Activated naive CD8-positive, alpha-beta T cell (primary cell): ENCODE measurements at regions not wholly inside any gene's neighbourhood (a gene's known extent, or its start where the extent isn't known, plus 50 kb on each side); places are given as distances from the start of the nearest gene placed in this dataset.
A peak's percentile ranks its signal among the peaks of the same experiment; 100 is the strongest.
"Not testable (repeated sequence)": the region's sequence is repeated elsewhere in the genome, so short reads cannot be mapped to it uniquely, and the experiment has no call there.

ENCODE experiments used
- H3K27ac Mint-ChIP-seq: one replicate; pipeline ENCODE4 v1.8.0; 2021; ENCODE audit warnings: mixed read lengths
- H3K27me3 Mint-ChIP-seq: one replicate; pipeline ENCODE4 v1.8.0; 2021; ENCODE audit warnings: mixed read lengths
- H3K36me3 Mint-ChIP-seq: one replicate; pipeline ENCODE4 v1.8.0; 2021; ENCODE audit warnings: mixed read lengths
- H3K4me1 Mint-ChIP-seq: one replicate; pipeline ENCODE4 v1.8.0; 2021; ENCODE audit warnings: low read depth, mixed read lengths
- H3K4me3 Mint-ChIP-seq: one replicate; pipeline ENCODE4 v1.8.0; 2021; ENCODE audit warnings: mild to moderate bottlenecking, mixed read lengths
- H3K9me3 Mint-ChIP-seq: one replicate; pipeline ENCODE4 v1.8.0; 2021; ENCODE audit warnings: low read depth, mixed read lengths

DNA sequence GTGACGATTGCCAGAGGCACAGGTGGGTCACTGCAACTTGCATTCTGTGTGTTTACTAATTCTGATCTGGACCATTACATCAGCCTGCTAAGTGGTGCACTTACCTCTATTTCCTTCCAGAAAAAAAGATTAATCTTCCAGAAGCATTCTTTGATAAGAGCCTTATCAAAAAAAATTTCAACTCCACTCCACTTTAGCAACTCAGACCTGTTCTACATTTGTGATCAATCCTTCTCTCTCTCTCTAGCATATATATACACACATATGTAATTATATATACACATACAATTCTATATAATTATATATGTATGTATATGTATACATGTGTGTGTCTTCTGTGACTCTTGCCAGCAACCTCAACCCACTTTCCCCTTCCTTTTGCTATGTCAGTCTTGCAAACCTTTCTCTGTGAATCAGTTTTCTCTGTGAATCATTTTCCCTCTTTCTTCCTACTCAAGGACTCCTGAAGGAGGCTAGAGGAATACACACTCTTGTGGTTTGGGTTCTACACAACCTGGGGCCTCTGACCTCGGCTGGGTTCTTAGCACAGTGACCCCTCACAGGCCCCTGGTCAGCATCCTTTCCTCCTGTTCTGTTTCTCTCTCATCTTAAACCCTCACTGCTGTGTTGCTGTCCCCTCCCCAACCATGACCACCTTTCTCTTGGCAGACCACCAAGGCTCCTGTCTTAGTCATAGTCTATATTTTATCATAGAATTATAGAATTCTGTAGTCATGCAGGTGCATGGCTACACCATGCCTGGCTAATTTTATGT lies 130.4 kb upstream of the PELI1 start:
- Mint-ChIP-seq H3K27ac (peak overlapping the region; percentile 69), H3K4me3 (no peak overlapping the region), H3K36me3 (peaks cover 5% of the 10 kb centered on the region), H3K9me3 (peaks cover 5% of the 10 kb centered on the region), H3K4me1 (peaks cover 29% of the 10 kb centered on the region), H3K27me3 (no peaks in the 10 kb centered on the region)

DNA sequence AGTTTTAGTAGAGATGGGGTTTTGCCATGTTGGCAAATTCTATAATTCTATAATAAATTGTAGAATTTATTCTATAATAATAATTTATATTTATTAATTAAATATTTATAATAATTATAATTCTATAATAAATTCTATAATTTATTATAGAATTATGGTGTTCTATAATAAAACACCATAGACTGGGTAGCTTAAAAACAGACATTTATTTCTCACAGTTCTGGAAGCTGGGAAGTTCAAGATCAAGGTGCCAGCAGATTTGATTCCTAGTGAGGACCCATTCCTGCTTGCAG lies 130.9 kb upstream of the PELI1 start:
- peaks cover 5% of the 10 kb centered on the region for H3K36me3 Mint-ChIP-seq
- no peaks in the 10 kb centered on the region for H3K27me3 Mint-ChIP-seq
- H3K27ac Mint-ChIP-seq = no peak overlapping the region
- peaks cover 5% of the 10 kb centered on the region for H3K9me3 Mint-ChIP-seq
- H3K4me1 Mint-ChIP-seq = peaks cover 29% of the 10 kb centered on the region
- H3K4me3 Mint-ChIP-seq = no peak overlapping the region

DNA sequence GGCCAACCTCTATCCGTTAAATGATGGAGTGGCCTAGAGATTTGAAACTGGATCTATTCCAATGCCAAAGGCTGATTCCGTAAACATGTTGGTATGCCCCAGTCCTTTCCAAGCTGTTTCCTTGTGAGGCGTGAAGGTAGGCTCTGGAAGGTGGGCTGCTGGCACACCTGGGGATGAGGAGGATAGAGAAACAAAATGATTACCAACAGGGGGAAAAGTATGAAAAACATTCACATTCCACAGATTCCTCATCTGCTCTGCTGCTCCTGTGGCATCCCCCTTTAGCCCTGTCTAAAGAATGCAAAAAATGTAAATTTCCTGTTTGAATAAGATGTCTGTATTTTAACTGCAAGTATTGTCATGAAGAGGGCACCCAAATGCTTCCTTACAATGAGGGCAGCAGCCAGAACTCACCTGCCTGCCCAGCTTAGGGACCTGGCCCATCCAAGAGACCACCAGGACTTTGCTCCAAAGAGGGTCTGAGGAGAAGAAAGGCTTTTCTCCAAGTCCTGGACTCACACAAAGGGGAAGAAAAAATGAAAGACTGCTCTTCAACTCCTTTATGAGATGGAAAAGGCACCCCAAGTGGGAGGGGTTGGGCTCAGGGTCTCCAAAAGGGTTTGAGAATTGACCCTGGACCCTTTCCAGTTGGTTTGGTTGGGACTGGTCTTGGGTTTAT lies 132.3 kb upstream of the PELI1 start:
- Mint-ChIP-seq H3K4me3 (no peak overlapping the region), H3K27ac (no peak overlapping the region), H3K4me1 (peaks cover 29% of the 10 kb centered on the region), H3K27me3 (no peaks in the 10 kb centered on the region), H3K9me3 (no peaks in the 10 kb centered on the region), H3K36me3 (peaks cover 3% of the 10 kb centered on the region)

GRCh38 chr2:64277101-64277849 lies 133.1 kb upstream of the PELI1 start:
- Mint-ChIP-seq H3K27ac (no peak overlapping the region), H3K27me3 (no peaks in the 10 kb centered on the region), H3K36me3 (peaks cover 3% of the 10 kb centered on the region), H3K9me3 (no peaks in the 10 kb centered on the region), H3K4me3 (no peak overlapping the region), H3K4me1 (peaks cover 29% of the 10 kb centered on the region)

- not testable (repeated sequence) for H3K4me1 Mint-ChIP-seq, H3K4me3 Mint-ChIP-seq, H3K27ac Mint-ChIP-seq, H3K36me3 Mint-ChIP-seq, H3K27me3 Mint-ChIP-seq, H3K9me3 Mint-ChIP-seq
These were observed 136.6 kb upstream of the PELI1 start for GRCh38 chr2:64280812-64281211.

DNA sequence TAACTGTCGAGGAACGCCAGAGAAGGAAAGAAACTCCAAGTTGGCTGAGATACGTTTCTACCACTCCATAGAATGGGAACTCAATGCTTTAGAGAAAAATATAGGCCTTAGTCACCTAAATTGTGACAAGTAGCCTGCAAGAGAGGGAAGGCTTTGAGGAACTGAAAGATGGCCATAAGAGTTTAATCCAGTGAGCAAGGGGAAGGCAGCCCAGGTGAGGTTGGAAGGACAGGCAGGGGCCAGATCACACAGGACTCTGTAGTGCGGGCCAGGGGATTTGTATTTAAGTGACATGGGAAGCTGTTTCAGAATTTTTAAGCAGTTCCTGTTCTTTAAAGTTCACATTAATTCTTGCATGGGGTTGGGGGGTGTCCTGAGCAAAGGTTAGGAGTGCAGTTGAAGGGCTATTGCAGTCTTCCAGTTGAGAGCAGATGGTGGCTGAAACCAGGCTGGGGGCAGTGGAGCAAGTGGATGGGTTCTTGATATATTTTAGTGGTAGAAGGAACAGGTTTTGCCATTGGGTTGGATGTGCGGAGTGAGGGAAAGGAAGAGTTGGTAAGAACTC lies 138.9 kb upstream of the PELI1 start:
- Mint-ChIP-seq H3K27me3 (no peaks in the 10 kb centered on the region), H3K4me3 (no peak overlapping the region), H3K36me3 (peaks cover 3% of the 10 kb centered on the region), H3K4me1 (no peaks in the 10 kb centered on the region), H3K9me3 (no peaks in the 10 kb centered on the region), H3K27ac (no peak overlapping the region)

DNA sequence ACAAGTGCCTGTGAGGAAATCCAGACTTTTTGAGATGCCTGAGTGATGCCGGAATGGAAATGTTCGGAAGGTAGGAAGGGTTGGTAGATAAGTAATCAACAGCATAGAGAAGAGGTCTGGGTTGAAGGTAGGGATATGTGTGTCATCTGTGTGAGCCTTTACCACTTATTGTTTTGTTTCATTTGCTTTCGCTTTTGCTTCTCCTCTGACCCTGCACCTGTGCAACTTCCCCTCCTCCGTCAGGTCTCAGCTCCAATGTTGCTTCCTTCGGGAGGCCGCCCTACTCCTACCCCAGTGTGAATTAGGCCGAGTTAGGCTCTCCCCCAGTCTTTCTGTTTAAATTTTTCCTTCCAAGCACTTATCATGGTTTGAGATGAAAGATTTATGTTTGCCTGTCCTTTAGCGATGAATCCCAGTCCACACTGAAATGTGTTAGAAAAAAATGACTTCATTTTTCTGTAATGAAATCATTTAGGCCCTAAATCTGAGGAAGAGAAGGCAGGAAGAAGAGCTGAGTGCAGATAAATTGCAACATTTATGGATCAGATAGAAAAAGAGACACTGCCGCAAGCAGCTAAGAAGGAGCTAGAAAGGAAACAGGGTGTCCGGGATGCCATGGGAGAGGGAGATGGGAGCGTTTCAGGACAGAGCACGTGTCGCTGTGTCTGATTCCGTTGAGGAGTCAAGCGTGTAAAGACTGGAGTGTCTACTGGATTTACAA lies 139.6 kb upstream of the PELI1 start:
- H3K27ac Mint-ChIP-seq = no peak overlapping the region
- H3K4me3 Mint-ChIP-seq = no peak overlapping the region
- peaks cover 3% of the 10 kb centered on the region for H3K36me3 Mint-ChIP-seq
- H3K27me3 Mint-ChIP-seq = no peaks in the 10 kb centered on the region
- H3K4me1 Mint-ChIP-seq = no peaks in the 10 kb centered on the region
- H3K9me3 Mint-ChIP-seq = no peaks in the 10 kb centered on the region

GRCh38 chr2:64284751-64285150 lies 140.5 kb upstream of the PELI1 start:
- Mint-ChIP-seq H3K27ac (no peak overlapping the region), H3K27me3 (no peaks in the 10 kb centered on the region)

DNA sequence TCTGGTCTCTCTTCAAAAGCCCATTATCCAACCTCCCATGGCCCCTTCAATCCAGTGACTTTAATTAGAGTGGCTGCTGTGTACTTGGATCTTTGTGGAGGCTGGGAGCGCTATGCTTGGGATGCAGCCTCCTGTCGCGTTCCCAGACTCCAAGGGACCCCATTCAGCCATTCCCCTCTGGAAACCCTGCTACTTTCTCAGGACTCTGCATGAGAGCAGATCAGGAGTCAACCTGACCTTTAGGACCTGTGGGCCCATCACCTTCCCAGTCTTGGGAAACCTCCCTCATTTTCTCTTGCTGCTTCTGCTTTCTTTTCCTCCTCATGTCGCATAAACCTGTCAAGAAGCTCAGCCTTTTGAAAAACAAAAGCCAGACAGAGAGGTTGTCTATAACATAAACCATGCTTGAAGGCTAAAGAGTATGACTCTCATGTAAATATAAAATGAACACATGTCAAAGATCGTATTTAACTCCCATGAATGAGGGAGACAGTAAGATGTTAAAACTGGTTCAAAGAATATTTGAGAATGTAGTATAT lies 143.1 kb upstream of the PELI1 start:
- peaks cover 3% of the 10 kb centered on the region for H3K36me3 Mint-ChIP-seq
- H3K27ac Mint-ChIP-seq = no peak overlapping the region
- H3K27me3 Mint-ChIP-seq = no peaks in the 10 kb centered on the region
- no peaks in the 10 kb centered on the region for H3K9me3 Mint-ChIP-seq
- no peaks in the 10 kb centered on the region for H3K4me1 Mint-ChIP-seq
- H3K4me3 Mint-ChIP-seq = no peak overlapping the region

More at GRCh38 chr2:64284751-64285150, 140.5 kb upstream of the PELI1 start:
- no peak overlapping the region for H3K4me3 Mint-ChIP-seq
- H3K9me3 Mint-ChIP-seq = no peaks in the 10 kb centered on the region
- peaks cover 3% of the 10 kb centered on the region for H3K36me3 Mint-ChIP-seq
- no peaks in the 10 kb centered on the region for H3K4me1 Mint-ChIP-seq

DNA sequence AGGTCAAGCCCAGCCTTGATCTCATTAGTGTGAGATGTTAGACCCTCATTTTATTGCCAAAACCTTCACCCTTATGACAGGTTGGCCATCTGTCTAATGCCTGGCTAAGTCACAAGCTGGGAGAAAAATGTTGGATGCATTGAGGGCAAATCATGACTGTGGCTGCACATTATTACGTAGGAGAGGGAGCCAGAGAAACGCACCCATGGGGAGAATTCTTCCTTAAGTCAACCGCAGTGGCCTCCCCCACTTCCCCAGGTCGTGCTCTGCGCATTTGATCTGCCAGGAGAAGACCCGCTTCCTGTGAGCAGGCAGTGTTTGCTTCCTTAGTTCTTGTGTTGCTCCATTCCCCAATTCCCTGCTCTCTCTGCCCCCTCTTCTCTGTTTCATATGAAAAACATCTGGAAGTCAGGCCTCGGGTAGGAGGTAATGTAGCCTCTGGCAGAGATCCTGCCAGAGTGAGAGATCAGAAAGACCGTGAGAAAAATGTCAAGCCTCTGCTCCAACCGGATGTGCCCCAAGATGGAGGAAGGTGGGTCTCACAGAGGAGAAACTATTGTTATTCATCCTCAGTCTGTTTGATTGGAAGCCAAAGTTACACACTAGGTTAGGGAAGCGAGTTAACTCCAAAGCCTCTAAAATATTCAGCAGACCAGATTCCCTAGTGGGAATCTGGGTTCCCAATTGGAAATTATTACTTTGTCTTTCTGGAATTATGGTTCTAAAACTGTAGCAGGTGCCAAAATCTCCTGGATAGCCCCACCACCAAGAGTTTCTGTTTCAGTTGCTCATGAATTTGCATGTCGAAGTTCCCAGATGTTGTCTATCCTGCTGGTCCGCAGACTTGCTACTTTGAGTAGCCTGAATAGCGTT lies 144.3 kb upstream of the PELI1 start:
- H3K4me3 Mint-ChIP-seq = no peak overlapping the region
- H3K4me1 Mint-ChIP-seq = no peaks in the 10 kb centered on the region
- no peaks in the 10 kb centered on the region for H3K9me3 Mint-ChIP-seq
- H3K27me3 Mint-ChIP-seq = no peaks in the 10 kb centered on the region
- peaks cover 5% of the 10 kb centered on the region for H3K36me3 Mint-ChIP-seq
- H3K27ac Mint-ChIP-seq = peak overlapping the region; percentile 34

DNA sequence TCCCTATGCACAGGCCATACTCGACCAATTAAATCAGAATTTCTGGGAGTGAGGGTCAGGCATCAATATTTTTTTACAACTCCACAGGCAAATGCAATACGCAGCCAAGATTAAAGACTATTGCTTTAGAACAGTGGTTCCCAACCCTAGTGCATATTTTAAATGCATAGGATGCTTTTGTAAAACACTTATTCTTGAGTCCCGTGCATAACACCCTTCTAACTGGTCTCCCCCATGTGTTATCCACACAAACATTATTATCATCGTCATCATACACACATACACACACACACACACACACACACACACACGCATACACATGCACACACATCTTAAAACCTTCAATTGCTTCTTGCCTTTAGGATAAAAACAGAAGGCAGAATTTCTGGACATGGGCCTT lies 145.0 kb upstream of the PELI1 start:
- H3K9me3 Mint-ChIP-seq = no peaks in the 10 kb centered on the region
- H3K27ac Mint-ChIP-seq = no peak overlapping the region
- no peaks in the 10 kb centered on the region for H3K4me1 Mint-ChIP-seq
- peaks cover 5% of the 10 kb centered on the region for H3K36me3 Mint-ChIP-seq
- H3K4me3 Mint-ChIP-seq = no peak overlapping the region
- H3K27me3 Mint-ChIP-seq = no peaks in the 10 kb centered on the region

DNA sequence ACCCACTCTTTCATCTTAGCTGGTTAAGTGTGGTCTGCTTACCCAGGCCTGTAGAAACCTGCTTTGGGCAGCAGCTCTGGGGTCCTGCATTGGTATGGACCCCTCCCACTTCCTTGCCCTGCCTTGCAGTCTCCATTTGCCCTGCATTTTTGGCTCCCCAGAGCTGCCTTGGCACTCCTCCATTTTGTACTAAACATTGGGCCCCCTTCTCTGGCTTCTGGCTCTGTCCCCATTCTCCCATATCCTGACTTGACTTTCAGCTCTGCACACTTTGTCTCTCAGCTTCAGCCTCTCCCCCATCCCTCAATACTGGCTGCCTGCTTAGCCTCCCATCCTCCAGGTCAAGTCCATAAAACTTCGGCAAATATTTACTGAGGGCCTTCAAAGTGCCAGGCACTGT lies 145.5 kb upstream of the PELI1 start:
- peaks cover 5% of the 10 kb centered on the region for H3K36me3 Mint-ChIP-seq
- H3K9me3 Mint-ChIP-seq = no peaks in the 10 kb centered on the region
- H3K27me3 Mint-ChIP-seq = no peaks in the 10 kb centered on the region
- H3K4me3 Mint-ChIP-seq = no peak overlapping the region
- H3K27ac Mint-ChIP-seq = no peak overlapping the region
- H3K4me1 Mint-ChIP-seq = no peaks in the 10 kb centered on the region

DNA sequence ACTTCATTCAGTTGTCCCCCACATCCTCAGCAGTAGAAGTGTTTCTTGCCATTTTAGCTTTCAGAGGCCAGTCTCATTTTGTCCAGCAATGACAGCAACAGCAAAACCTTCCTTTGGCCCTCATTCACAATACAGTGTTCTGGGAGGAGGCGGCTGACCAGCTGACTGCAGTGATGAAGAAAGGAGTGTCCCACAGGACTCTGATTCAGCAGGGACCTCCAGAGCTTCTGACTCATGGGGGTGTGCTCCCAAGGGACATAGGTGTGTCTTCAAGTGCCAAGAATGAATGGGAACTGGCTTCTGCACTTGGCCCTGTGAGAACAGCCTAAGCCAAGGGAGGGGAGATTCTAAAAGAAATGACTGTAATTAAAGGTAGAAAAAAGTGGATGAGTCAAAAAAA lies 147.0 kb upstream of the PELI1 start:
- peaks cover 10% of the 10 kb centered on the region for H3K4me1 Mint-ChIP-seq
- no peaks in the 10 kb centered on the region for H3K27me3 Mint-ChIP-seq
- H3K9me3 Mint-ChIP-seq = no peaks in the 10 kb centered on the region
- H3K27ac Mint-ChIP-seq = no peak overlapping the region
- H3K36me3 Mint-ChIP-seq = peaks cover 5% of the 10 kb centered on the region
- no peak overlapping the region for H3K4me3 Mint-ChIP-seq
